OCI-M2 (cell line): ENCODE measurements at regions not wholly inside any gene's neighbourhood (a gene's known extent, or its start where the extent isn't known, plus 50 kb on each side); places are given as distances from the start of the nearest gene placed in this dataset.

Experiments
- DNase-seq: peaks from one replicate; lab custom pipeline; 2025; ENCODE audit not compliant: unreplicated experiment; lab: John Stamatoyannopoulos, UW

- DNase-seq = no peak
These were observed 167.6 kb downstream of the LINC00237 start for GRCh38 chr20:20938599-20938998.

- no peak for DNase-seq
These were observed 168.0 kb downstream of the LINC00237 start for GRCh38 chr20:20938131-20938530.

- no peak for DNase-seq
These were observed 172.8 kb downstream of the LINC00237 start for GRCh38 chr20:20933142-20933958.

GRCh38 chr20:20932156-20932555, 174.0 kb downstream of the LINC00237 start:
- no peak for DNase-seq

GRCh38 chr20:20931632-20932031, 174.5 kb downstream of the LINC00237 start:
- no peak for DNase-seq

- no peak for DNase-seq
These were observed 175.1 kb downstream of the LINC00237 start for GRCh38 chr20:20931024-20931423.

GRCh38 chr20:20930500-20930899, 175.7 kb downstream of the LINC00237 start:
- no peak for DNase-seq

GRCh38 chr20:20929341-20929740, 176.8 kb downstream of the LINC00237 start:
- no peak for DNase-seq

- no peak for DNase-seq
These were observed 179.8 kb downstream of the LINC00237 start for GRCh38 chr20:20926222-20926905.

- DNase-seq = no peak
These were observed 185.7 kb downstream of the LINC00237 start for GRCh38 chr20:20920433-20920832.

GRCh38 chr20:20915844-20916243, 190.3 kb downstream of the LINC00237 start:
- no peak for DNase-seq

GRCh38 chr20:20904501-20904831, 192.0 kb upstream of the RALGAPA2 start:
- no peak for DNase-seq

GRCh38 chr20:20903773-20904500, 191.5 kb upstream of the RALGAPA2 start:
- no peak for DNase-seq

GRCh38 chr20:20897922-20898321, 185.5 kb upstream of the RALGAPA2 start:
- no peak for DNase-seq

GRCh38 chr20:20897145-20897544, 184.7 kb upstream of the RALGAPA2 start:
- no peak for DNase-seq

- no peak for DNase-seq
These were observed 184.2 kb upstream of the RALGAPA2 start for GRCh38 chr20:20896606-20897005.

- no peak for DNase-seq
These were observed 183.1 kb upstream of the RALGAPA2 start for GRCh38 chr20:20895537-20895936.

GRCh38 chr20:20894753-20895152, 182.3 kb upstream of the RALGAPA2 start:
- no peak for DNase-seq

- DNase-seq = no peak
These were observed 181.8 kb upstream of the RALGAPA2 start for GRCh38 chr20:20894280-20894679.

GRCh38 chr20:20892328-20892727, 179.9 kb upstream of the RALGAPA2 start:
- no peak for DNase-seq

GRCh38 chr20:20890751-20891150, 178.3 kb upstream of the RALGAPA2 start:
- no peak for DNase-seq

- no peak for DNase-seq
These were observed 176.5 kb upstream of the RALGAPA2 start for GRCh38 chr20:20888936-20889335.
